GM12878 (cell line): ENCODE measurements at regions not wholly inside any gene's neighbourhood (a gene's known extent, or its start where the extent isn't known, plus 50 kb on each side); places are given as distances from the start of the nearest gene placed in this dataset.

Source experiments
- ATF2 ChIP-seq: IDR thresholded peaks from 2 replicates; pipeline ENCODE4 v1.6.1; 2012; ENCODE audit warnings: low read length, inconsistent platforms
- BRCA1 ChIP-seq: IDR thresholded peaks from 2 replicates; pipeline ENCODE4 v1.6.1; 2011; ENCODE audit warnings: low read depth, low read length, improper control_type of control experiment
- CHD4 ChIP-seq: fragments of 200-600 bp; sonication (generic); IDR thresholded peaks from 2 replicates; pipeline ENCODE4 v1.6.1; 2016; ENCODE audit warnings: mild to moderate bottlenecking
- CTCF ChIP-seq, 3 experiments: IDR thresholded peaks in 2 of 3; conservative IDR thresholded peaks in 1 of 3; 2 replicates each; pipeline ENCODE4 v1.5.1; 2011; ENCODE audit warnings: low read depth in 3 of 3, low read length in 3 of 3, mild to moderate bottlenecking in 3 of 3, control low read depth in 2 of 3, moderate library complexity in 2 of 3, inconsistent platforms in 1 of 3, mixed read lengths in 1 of 3; ENCODE audit not compliant: control insufficient read depth in 2 of 3, insufficient read depth in 1 of 3; ENCODE audit errors: extremely low read depth in 1 of 3
- SIN3A ChIP-seq: IDR thresholded peaks from 2 replicates; pipeline ENCODE4 v1.6.1; 2012; ENCODE audit warnings: low read depth, low read length, improper control_type of control experiment

GRCh38 chr4:24637173-24637572, 52.8 kb upstream of the DHX15 start:
- no peak for TF ChIP-seq CHD4
- no peak for TF ChIP-seq ATF2
- TF ChIP-seq SIN3A = no peak
- no peak for TF ChIP-seq BRCA1
- TF ChIP-seq CTCF (IDR thresholded peaks at IDR 0.05 in 2 of 3, conservative IDR thresholded peaks at IDR 0.05 in 1 of 3; ENCODE audit: control insufficient read depth in 2 of 3, extremely low read depth in 1 of 3, insufficient read depth in 1 of 3, low read depth in 3 of 3, low read length in 3 of 3) = no peak
